Neuronal stem cell (in vitro differentiated cells): ENCODE measurements at regions not wholly inside any gene's neighbourhood (a gene's known extent, or its start where the extent isn't known, plus 50 kb on each side); places are given as distances from the start of the nearest gene placed in this dataset.

Source experiments
- DNase-seq: peaks from one replicate; pipeline ENCODE4 v3.0.0-alpha.2; 2013; ENCODE audit warnings: low spot score
- H2AFZ ChIP-seq: one replicate; pipeline ENCODE4 v1.6.1; 2013; ENCODE audit warnings: mild to moderate bottlenecking, low read length, inconsistent platforms
- H2AK5ac ChIP-seq: 2 replicates; pipeline ENCODE4 v1.6.1; 2013; ENCODE audit warnings: low read depth, mild to moderate bottlenecking, inconsistent platforms, low read length, moderate library complexity, mixed read lengths
- H2BK120ac ChIP-seq: 2 replicates; pipeline ENCODE4 v1.6.1; 2013; ENCODE audit warnings: low read depth, mild to moderate bottlenecking, inconsistent platforms, low read length, moderate library complexity, mixed read lengths
- H2BK12ac ChIP-seq: one replicate; pipeline ENCODE4 v1.6.1; 2013; ENCODE audit warnings: low read length, inconsistent platforms
- H2BK15ac ChIP-seq: 2 replicates; pipeline ENCODE4 v1.6.1; 2013; ENCODE audit warnings: mild to moderate bottlenecking, low read length, inconsistent platforms, mixed read lengths
- H2BK5ac ChIP-seq: one replicate; pipeline ENCODE4 v1.6.1; 2013; ENCODE audit warnings: inconsistent platforms, mild to moderate bottlenecking, low read length, moderate library complexity
- H3K14ac ChIP-seq: one replicate; pipeline ENCODE4 v1.6.1; 2013; ENCODE audit warnings: low read length, inconsistent platforms
- H3K18ac ChIP-seq: 2 replicates; pipeline ENCODE4 v1.6.1; 2013; ENCODE audit warnings: low read length, inconsistent platforms
- H3K23ac ChIP-seq: 2 replicates; pipeline ENCODE4 v1.6.1; 2013; ENCODE audit warnings: low read depth, mild to moderate bottlenecking, mixed read lengths, low read length, inconsistent platforms; ENCODE audit not compliant: poor library complexity
- H3K27ac ChIP-seq: replicated peaks from 3 replicates; pipeline ENCODE4 v1.5.1; 2013; ENCODE audit warnings: low read length, inconsistent platforms
- H3K27me3 ChIP-seq, 3 experiments: 2 replicates each; pipeline ENCODE4 v1.6.1; 2013; ENCODE audit warnings: low read length in 3 of 3, mild to moderate bottlenecking in 2 of 3, inconsistent platforms in 1 of 3, low read depth in 1 of 3, mixed read lengths in 1 of 3, moderate library complexity in 1 of 3; ENCODE audit not compliant: control insufficient read depth in 3 of 3, insufficient read depth in 3 of 3
- H3K36me3 ChIP-seq, 2 donors: replicated peaks in 1 of 2; 2 replicates each; pipeline ENCODE4 v1.6.1; 2013; ENCODE audit warnings: low read length in 2 of 2; ENCODE audit not compliant: control insufficient read depth in 2 of 2, insufficient read depth in 2 of 2
- H3K4ac ChIP-seq: 2 replicates; pipeline ENCODE4 v1.6.1; 2013; ENCODE audit warnings: inconsistent platforms, mild to moderate bottlenecking, low read length, moderate library complexity
- H3K4me1 ChIP-seq, 2 donors: 1 replicate in 1 of 2; 2 replicates in 1 of 2; pipeline ENCODE4 v1.6.1; 2013; ENCODE audit warnings: low read length in 2 of 2, low read depth in 1 of 2; ENCODE audit not compliant: control insufficient read depth in 2 of 2, insufficient read depth in 1 of 2
- H3K4me2 ChIP-seq: one replicate; pipeline ENCODE4 v1.6.1; 2013; ENCODE audit warnings: mild to moderate bottlenecking, low read length, inconsistent platforms; ENCODE audit not compliant: insufficient read depth, poor library complexity, severe bottlenecking
- H3K4me3 ChIP-seq, 2 donors: 2 replicates each; pipeline ENCODE4 v1.5.1; 2013; ENCODE audit warnings: low read length in 2 of 2, mild to moderate bottlenecking in 2 of 2, inconsistent platforms in 1 of 2, moderate library complexity in 1 of 2
- H3K79me1 ChIP-seq: one replicate; pipeline ENCODE4 v1.6.1; 2013; ENCODE audit warnings: low read depth, mild to moderate bottlenecking, inconsistent platforms, low read length, moderate library complexity
- H3K9ac ChIP-seq: one replicate; pipeline ENCODE4 v1.6.1; 2013; ENCODE audit warnings: mild to moderate bottlenecking, low read depth, low read length, inconsistent platforms; ENCODE audit not compliant: poor library complexity
- H3K9me3 ChIP-seq, 2 donors: replicated peaks in 1 of 2; 2 replicates each; pipeline versions ENCODE3 to v1.6.1; 2013; ENCODE audit warnings: low read length in 2 of 2, mild to moderate bottlenecking in 2 of 2, inconsistent platforms in 1 of 2, low read depth in 1 of 2, mixed read lengths in 1 of 2, moderate library complexity in 1 of 2; ENCODE audit not compliant: control insufficient read depth in 2 of 2, insufficient read depth in 1 of 2
- H4K8ac ChIP-seq: one replicate; pipeline ENCODE4 v1.6.1; 2013; ENCODE audit warnings: low read depth, mild to moderate bottlenecking, inconsistent platforms, low read length, moderate library complexity
- H4K91ac ChIP-seq: one replicate; pipeline ENCODE4 v1.6.1; 2013; ENCODE audit warnings: low read length, low read depth, mild to moderate bottlenecking, inconsistent platforms; ENCODE audit not compliant: poor library complexity
- WGBS, 2 donors: extraction: QIAGEN DNeasy Blood & Tissue Kit; methylation state at CpG; one replicate each; pipeline ENCODE4 v1.1.7; 2013; ENCODE audit warnings: missing lambda C conversion rate in 2 of 2, mixed read lengths in 1 of 2; ENCODE audit not compliant: insufficient read length in 2 of 2, insufficient replicate concordance in 1 of 2; ENCODE audit errors: extremely low coverage in 2 of 2; 5-methylcytosine and 5-hydroxymethylcytosine counted together

DNA sequence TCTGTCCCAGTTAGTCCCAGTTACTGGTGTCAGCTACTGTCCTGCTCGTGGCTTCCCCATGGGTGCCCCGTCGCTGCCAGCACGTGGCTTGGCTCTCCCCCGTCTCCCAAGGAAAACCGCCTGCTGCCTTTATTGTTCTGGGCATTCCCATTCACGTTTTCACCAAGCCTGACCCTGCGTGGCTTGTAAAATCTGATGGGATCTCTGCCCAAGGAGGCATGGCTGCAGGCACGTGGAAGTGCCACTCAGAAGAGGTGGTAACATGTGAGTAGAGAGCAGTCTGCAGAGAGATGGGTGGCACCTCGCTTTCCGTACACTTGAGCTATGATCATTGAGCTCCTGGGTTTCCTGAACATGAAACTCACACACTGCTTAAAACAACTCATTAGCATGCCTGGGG, 429.2 kb upstream of the KLF4 start:
- Histone ChIP-seq H2AFZ (no peak overlapping the region), H3K4me2 (no peak overlapping the region), H4K8ac (no peak overlapping the region), H3K27ac (no peak overlapping the region), H4K91ac (no peak overlapping the region), H3K9ac (no peak overlapping the region), H3K18ac (no peak overlapping the region), H2BK12ac (no peak overlapping the region), H3K4ac (no peak overlapping the region), H3K36me3 (no peaks in the 10 kb centered on the region), H3K27me3 (no peaks in the 10 kb centered on the region), H3K4me1 (no peaks in the 10 kb centered on the region), H3K79me1 (no peaks in the 10 kb centered on the region), H2AK5ac (no peak overlapping the region), H3K23ac (no peak overlapping the region), H3K4me3 (no peak overlapping the region), H3K9me3 (no peaks in the 10 kb centered on the region), H2BK15ac (no peak overlapping the region), H2BK120ac (no peak overlapping the region), H3K14ac (no peak overlapping the region), H2BK5ac (no peak overlapping the region)
- no peak for DNase-seq
- WGBS, 2 donors = no CpG with 5 or more reads among the region's 11 CpGs

DNA sequence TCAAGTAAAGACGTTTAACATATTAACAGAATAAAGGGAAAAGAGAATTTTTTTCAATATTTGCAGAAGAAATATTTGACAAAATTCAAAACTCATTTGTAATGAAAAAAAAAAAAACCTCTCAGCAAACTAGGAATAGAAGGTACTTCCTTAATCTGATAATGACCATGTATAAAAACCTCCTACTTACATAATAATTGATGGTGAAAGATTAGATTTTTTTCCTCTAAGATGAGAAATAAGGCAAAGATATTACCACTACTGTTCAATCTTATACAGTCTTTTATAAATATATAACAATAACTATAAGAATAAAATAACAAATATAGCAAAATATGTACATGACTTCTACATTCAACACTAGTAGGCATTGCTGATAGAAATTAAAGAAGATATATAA, 424.6 kb upstream of the KLF4 start:
- Histone ChIP-seq H3K9me3 (no peaks in the 10 kb centered on the region), H3K27ac (no peak overlapping the region), H3K79me1 (no peaks in the 10 kb centered on the region), H3K9ac (no peak overlapping the region), H2AK5ac (no peak overlapping the region), H4K91ac (no peak overlapping the region), H2BK12ac (no peak overlapping the region), H3K18ac (no peak overlapping the region), H2BK5ac (no peak overlapping the region), H2BK15ac (no peak overlapping the region), H4K8ac (no peak overlapping the region), H3K23ac (no peak overlapping the region), H3K36me3 (no peaks in the 10 kb centered on the region), H3K14ac (no peak overlapping the region), H3K4me1 (no peaks in the 10 kb centered on the region), H2BK120ac (no peak overlapping the region), H3K4me3 (no peak overlapping the region), H3K4ac (no peak overlapping the region), H3K4me2 (no peak overlapping the region), H2AFZ (no peak overlapping the region), H3K27me3 (no peaks in the 10 kb centered on the region)
- WGBS, 2 donors = no CpG with 5 or more reads among the region's 1 CpG
- DNase-seq = no peak

DNA sequence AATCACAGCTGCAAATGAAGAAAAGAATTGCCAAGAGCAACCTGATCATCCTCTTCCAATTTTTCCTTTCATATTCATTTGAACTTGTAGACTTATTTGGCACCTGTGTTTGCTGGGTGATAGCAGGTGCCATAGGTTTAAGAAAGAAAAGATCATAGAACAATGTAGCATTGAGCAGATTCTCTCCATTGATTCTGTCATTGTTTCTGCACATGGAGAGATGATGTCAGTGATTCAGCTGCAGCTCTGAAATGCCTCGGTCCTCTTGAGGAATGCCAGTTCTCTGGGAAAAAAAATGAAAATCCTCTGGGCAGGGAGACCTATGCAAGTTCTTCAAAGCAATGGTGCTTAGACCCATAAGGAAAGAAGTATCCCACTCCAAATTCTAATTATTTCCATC, 418.1 kb upstream of the KLF4 start:
- H3K27ac ChIP-seq = no peak overlapping the region
- H2AK5ac ChIP-seq = no peak overlapping the region
- H3K4ac ChIP-seq = no peak overlapping the region
- H3K4me3 ChIP-seq = no peak overlapping the region
- H2BK5ac ChIP-seq = no peak overlapping the region
- H3K9me3 ChIP-seq = no peaks in the 10 kb centered on the region
- no peaks in the 10 kb centered on the region for H3K4me1 ChIP-seq
- no peaks in the 10 kb centered on the region for H3K79me1 ChIP-seq
- H3K14ac ChIP-seq = no peak overlapping the region
- H4K8ac ChIP-seq = no peak overlapping the region
- H2AFZ ChIP-seq = no peak overlapping the region
- DNase-seq = no peak
- H2BK120ac ChIP-seq = no peak overlapping the region
- no CpG with 5 or more reads among the region's 1 CpG for WGBS, 2 donors
- H2BK12ac ChIP-seq = no peak overlapping the region
- H3K23ac ChIP-seq = no peak overlapping the region
- no peak overlapping the region for H3K4me2 ChIP-seq
- no peak overlapping the region for H3K18ac ChIP-seq
- H3K27me3 ChIP-seq = no peaks in the 10 kb centered on the region
- no peak overlapping the region for H4K91ac ChIP-seq
- H3K36me3 ChIP-seq = no peaks in the 10 kb centered on the region
- H2BK15ac ChIP-seq = no peak overlapping the region
- no peak overlapping the region for H3K9ac ChIP-seq

DNA sequence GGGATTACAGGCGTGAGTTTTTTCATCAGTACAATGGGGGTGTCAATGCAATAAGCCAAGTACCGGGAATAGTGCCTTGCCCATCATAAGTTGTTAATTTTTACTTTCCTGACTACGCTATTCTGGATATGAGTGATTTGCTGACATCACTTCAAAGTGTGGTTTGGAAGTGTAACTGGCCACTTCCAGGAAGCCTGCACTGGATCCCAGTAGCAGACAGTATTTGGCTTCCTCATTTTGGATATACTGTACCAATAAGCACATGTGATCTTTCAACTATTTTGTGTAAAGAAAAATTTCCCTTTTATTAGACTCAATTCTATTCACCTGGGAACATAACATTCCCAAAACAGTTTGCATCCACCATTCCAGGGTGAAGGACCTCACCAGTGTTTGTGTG, 417.7 kb upstream of the KLF4 start:
- Histone ChIP-seq H3K4me3 (no peak overlapping the region), H3K23ac (no peak overlapping the region), H3K18ac (no peak overlapping the region), H3K14ac (no peak overlapping the region), H3K4me2 (no peak overlapping the region), H2BK120ac (no peak overlapping the region), H2AK5ac (no peak overlapping the region), H3K27ac (no peak overlapping the region), H2BK12ac (no peak overlapping the region), H3K36me3 (no peaks in the 10 kb centered on the region), H3K79me1 (no peaks in the 10 kb centered on the region), H2BK15ac (no peak overlapping the region), H3K9ac (no peak overlapping the region), H3K4ac (no peak overlapping the region), H3K27me3 (no peaks in the 10 kb centered on the region), H2AFZ (no peak overlapping the region), H3K9me3 (no peaks in the 10 kb centered on the region), H4K91ac (no peak overlapping the region), H3K4me1 (no peaks in the 10 kb centered on the region), H4K8ac (no peak overlapping the region), H2BK5ac (no peak overlapping the region)
- DNase-seq = no peak
- no CpG with 5 or more reads among the region's 3 CpGs for WGBS, 2 donors
